SU-DHL-6 (cell line): ENCODE measurements at regions not wholly inside any gene's neighbourhood (a gene's known extent, or its start where the extent isn't known, plus 50 kb on each side); places are given as distances from the start of the nearest gene placed in this dataset.

ENCODE experiments used
- CTCF ChIP-seq: fragments of 200-600 bp; sonication (generic); IDR thresholded peaks from one replicate; pipeline ENCODE4 v1.5.1; 2017; ENCODE audit warnings: antibody characterized with exemption, mild to moderate bottlenecking, low read length, moderate library complexity; ENCODE audit not compliant: insufficient read depth, poor library complexity, severe bottlenecking
- EZH2phosphoT487 ChIP-seq: fragments of 200-600 bp; sonication (generic), shearing (Covaris generic); conservative IDR thresholded peaks from 2 replicates; pipeline ENCODE4 v1.6.1; 2018; ENCODE audit warnings: mild to moderate bottlenecking, antibody characterized with exemption, low read length, moderate library complexity, mixed read lengths

DNA sequence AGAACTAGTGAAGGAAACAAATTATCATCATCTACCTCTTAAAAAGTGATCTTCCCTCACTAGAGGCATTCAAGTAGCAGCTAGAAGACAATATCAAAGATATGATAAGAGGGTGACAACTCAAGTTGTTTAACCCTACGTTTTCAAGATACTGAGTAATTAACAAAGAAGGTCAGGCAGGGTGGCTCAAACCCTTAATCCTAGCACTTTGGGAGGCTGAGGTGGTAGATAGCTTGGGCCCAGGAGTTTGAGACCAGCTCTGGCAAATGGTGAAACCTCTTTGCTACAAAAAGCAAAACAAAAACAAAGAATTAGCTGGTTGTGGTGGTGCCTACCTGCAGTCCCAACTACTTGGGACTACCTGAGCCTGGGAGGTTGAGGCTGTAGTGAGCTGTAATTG lies 408.2 kb upstream of the TUSC1 start:
- no peak for TF ChIP-seq CTCF
- no peak for TF ChIP-seq EZH2phosphoT487
